ENCODE measurements at regions not wholly inside any gene's neighbourhood (a gene's known extent, or its start where the extent isn't known, plus 50 kb on each side); places are given as distances from the start of the nearest gene placed in this dataset.

GRCh38 chr7:45278763-45279398, 121.3 kb downstream of the RAMP3 start:
- TF ChIP-seq, protein P1, sequence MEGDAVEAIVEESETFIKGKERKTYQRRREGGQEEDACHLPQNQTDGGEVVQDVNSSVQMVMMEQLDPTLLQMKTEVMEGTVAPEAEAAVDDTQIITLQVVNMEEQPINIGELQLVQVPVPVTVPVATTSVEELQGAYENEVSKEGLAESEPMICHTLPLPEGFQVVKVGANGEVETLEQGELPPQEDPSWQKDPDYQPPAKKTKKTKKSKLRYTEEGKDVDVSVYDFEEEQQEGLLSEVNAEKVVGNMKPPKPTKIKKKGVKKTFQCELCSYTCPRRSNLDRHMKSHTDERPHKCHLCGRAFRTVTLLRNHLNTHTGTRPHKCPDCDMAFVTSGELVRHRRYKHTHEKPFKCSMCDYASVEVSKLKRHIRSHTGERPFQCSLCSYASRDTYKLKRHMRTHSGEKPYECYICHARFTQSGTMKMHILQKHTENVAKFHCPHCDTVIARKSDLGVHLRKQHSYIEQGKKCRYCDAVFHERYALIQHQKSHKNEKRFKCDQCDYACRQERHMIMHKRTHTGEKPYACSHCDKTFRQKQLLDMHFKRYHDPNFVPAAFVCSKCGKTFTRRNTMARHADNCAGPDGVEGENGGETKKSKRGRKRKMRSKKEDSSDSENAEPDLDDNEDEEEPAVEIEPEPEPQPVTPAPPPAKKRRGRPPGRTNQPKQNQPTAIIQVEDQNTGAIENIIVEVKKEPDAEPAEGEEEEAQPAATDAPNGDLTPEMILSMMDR (IDR thresholded peaks at IDR 0.05), result no peak
- TF ChIP-seq POLR2A (IDR thresholded peaks at IDR 0.05), result no peak
